ENCODE measurements at regions not wholly inside any gene's neighbourhood (a gene's known extent, or its start where the extent isn't known, plus 50 kb on each side); places are given as distances from the start of the nearest gene placed in this dataset.

DNA sequence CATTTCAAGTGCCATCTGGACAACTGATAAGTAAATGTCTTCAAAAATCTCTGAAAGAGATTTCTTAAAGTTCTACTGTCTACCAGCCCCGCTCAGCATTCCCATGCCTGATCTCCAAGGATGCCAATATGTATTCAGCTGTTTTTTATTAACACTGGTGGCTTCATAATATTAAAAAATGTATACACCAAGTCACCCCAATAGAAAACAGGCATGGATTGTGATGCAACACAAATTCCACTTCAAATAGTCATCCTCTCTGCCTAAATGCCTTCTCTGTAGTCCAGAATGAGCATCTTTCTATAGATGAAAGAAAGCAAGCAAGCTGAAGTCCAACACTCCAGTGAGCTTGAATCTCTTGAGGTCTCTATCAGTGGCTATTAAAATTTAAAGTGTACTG is 152.2 kb upstream of the PPARGC1A start (continued):
- TF ChIP-seq CSDC2 (CRISPR knock-in tag; IDR thresholded peaks at IDR 0.05), result no peak
- no peak for TF ChIP-seq ZC3H10 (CRISPR knock-in tag; IDR thresholded peaks at IDR 0.05)

GRCh38 chr4:24040811-24041210 is 151.0 kb upstream of the PPARGC1A start:
- ATAC-seq, result no peak
- TF ChIP-seq, protein P1, sequence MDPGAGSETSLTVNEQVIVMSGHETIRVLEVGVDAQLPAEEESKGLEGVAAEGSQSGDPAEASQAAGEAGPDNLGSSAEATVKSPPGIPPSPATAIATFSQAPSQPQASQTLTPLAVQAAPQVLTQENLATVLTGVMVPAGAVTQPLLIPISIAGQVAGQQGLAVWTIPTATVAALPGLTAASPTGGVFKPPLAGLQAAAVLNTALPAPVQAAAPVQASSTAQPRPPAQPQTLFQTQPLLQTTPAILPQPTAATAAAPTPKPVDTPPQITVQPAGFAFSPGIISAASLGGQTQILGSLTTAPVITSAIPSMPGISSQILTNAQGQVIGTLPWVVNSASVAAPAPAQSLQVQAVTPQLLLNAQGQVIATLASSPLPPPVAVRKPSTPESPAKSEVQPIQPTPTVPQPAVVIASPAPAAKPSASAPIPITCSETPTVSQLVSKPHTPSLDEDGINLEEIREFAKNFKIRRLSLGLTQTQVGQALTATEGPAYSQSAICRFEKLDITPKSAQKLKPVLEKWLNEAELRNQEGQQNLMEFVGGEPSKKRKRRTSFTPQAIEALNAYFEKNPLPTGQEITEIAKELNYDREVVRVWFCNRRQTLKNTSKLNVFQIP (CRISPR knock-in tag; IDR thresholded peaks at IDR 0.05; ENCODE audit: borderline replicate concordance, low read depth), result no peak
- TF ChIP-seq, protein P2, sequence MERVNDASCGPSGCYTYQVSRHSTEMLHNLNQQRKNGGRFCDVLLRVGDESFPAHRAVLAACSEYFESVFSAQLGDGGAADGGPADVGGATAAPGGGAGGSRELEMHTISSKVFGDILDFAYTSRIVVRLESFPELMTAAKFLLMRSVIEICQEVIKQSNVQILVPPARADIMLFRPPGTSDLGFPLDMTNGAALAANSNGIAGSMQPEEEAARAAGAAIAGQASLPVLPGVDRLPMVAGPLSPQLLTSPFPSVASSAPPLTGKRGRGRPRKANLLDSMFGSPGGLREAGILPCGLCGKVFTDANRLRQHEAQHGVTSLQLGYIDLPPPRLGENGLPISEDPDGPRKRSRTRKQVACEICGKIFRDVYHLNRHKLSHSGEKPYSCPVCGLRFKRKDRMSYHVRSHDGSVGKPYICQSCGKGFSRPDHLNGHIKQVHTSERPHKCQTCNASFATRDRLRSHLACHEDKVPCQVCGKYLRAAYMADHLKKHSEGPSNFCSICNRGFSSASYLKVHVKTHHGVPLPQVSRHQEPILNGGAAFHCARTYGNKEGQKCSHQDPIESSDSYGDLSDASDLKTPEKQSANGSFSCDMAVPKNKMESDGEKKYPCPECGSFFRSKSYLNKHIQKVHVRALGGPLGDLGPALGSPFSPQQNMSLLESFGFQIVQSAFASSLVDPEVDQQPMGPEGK (CRISPR knock-in tag; IDR thresholded peaks at IDR 0.05; ENCODE audit: borderline replicate concordance), result no peak
- no peak for TF ChIP-seq TSHZ2 (CRISPR knock-in tag; IDR thresholded peaks at IDR 0.05)

GRCh38 chr4:24033626-24034025 is 143.8 kb upstream of the PPARGC1A start:
- TF ChIP-seq TSHZ2 (CRISPR knock-in tag; IDR thresholded peaks at IDR 0.05), result no peak
- TF ChIP-seq ESRRG (CRISPR knock-in tag; IDR thresholded peaks at IDR 0.05), result no peak
- TF ChIP-seq, protein P3, sequence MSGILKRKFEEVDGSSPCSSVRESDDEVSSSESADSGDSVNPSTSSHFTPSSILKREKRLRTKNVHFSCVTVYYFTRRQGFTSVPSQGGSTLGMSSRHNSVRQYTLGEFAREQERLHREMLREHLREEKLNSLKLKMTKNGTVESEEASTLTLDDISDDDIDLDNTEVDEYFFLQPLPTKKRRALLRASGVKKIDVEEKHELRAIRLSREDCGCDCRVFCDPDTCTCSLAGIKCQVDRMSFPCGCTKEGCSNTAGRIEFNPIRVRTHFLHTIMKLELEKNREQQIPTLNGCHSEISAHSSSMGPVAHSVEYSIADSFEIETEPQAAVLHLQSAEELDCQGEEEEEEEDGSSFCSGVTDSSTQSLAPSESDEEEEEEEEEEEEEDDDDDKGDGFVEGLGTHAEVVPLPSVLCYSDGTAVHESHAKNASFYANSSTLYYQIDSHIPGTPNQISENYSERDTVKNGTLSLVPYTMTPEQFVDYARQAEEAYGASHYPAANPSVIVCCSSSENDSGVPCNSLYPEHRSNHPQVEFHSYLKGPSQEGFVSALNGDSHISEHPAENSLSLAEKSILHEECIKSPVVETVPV (CRISPR knock-in tag; IDR thresholded peaks at IDR 0.05), result no peak
- TF ChIP-seq TCF4 (CRISPR knock-in tag; IDR thresholded peaks at IDR 0.05; ENCODE audit: borderline replicate concordance), result no peak
- no peak for TF ChIP-seq ISL1 (CRISPR knock-in tag; IDR thresholded peaks at IDR 0.05)
- no peak for TF ChIP-seq OSR1 (CRISPR knock-in tag; IDR thresholded peaks at IDR 0.05)
- TF ChIP-seq ARNTL (CRISPR knock-in tag; IDR thresholded peaks at IDR 0.05; ENCODE audit: borderline replicate concordance, low read depth), result no peak
- TF ChIP-seq TOX (CRISPR knock-in tag; IDR thresholded peaks at IDR 0.05; ENCODE audit: borderline replicate concordance), result no peak
- TF ChIP-seq, protein P2 (CRISPR knock-in tag; IDR thresholded peaks at IDR 0.05; ENCODE audit: borderline replicate concordance), result no peak
- ATAC-seq, result no peak

DNA sequence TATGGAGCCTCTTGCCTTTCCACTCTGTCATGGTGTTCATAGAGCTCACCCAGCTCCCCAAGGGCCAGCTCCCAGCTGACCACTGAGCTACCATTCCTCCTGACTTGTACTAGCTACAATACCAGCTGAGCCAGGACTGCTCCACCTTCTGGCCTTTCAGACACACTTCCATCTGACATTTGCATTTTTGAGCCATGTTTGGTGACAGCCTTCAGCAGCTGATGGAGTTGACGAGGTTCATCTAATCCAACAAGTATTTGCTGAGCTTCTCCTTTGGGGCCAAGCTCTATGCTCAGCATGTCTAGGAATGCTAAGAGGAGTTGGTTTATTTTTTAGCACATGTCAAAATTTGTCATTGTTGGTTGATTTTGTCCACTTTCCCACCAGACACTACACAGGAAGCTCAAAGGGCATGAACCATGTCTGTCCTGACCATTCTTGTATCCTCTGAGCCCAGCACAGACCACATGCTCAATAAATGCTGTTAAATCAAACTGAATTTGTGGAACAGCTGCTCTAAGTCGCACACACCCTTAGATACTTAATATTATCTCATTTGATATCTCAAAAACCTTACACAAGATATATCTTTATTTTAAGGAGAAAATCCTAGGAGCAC is 142.6 kb upstream of the PPARGC1A start:
- ATAC-seq, result no peak
- TF ChIP-seq ZC3H10 (CRISPR knock-in tag; IDR thresholded peaks at IDR 0.05), result no peak
- no peak for TF ChIP-seq GLIS3 (CRISPR knock-in tag; IDR thresholded peaks at IDR 0.05)
- TF ChIP-seq SNAI2 (CRISPR knock-in tag; IDR thresholded peaks at IDR 0.05), result no peak
- TF ChIP-seq CREB5 (CRISPR knock-in tag; IDR thresholded peaks at IDR 0.05; ENCODE audit: low read depth), result no peak
- TF ChIP-seq ZFP3 (CRISPR knock-in tag; IDR thresholded peaks at IDR 0.05), result no peak
- TF ChIP-seq TOX (CRISPR knock-in tag; IDR thresholded peaks at IDR 0.05; ENCODE audit: borderline replicate concordance), result no peak
- TF ChIP-seq, protein P2 (CRISPR knock-in tag; IDR thresholded peaks at IDR 0.05; ENCODE audit: borderline replicate concordance), result no peak
- TF ChIP-seq ZFP30 (CRISPR knock-in tag; IDR thresholded peaks at IDR 0.05), result no peak
